ENCODE measurements at regions not wholly inside any gene's neighbourhood (a gene's known extent, or its start where the extent isn't known, plus 50 kb on each side); places are given as distances from the start of the nearest gene placed in this dataset.

DNA sequence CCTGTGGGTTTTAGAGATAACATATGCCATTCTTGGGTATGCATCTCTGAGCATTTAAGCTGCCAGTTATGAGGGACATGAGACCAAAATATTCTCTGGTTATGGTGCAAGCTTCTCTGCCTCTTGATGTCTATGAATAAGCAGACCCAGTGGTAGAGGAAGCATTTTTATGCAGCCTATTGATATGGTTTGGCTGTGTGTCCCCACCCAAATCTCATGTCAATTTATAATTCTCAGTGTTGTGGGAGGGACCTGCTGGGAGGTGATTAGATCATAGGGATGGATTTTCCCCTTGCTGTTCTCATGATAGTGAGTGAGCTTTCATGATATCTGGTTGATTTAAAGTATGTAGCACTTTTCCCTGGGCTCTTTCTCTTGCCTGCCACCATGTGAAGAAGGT, 187.2 kb downstream of the ARHGAP12 start:
- H3K9me3 ChIP-seq (ENCODE audit: control insufficient read depth, low read depth, low read length) = no peaks in the 10 kb centered on the region
- H3K9ac ChIP-seq (ENCODE audit: control insufficient read depth, extremely low read depth, insufficient read depth, low read length) = no peak overlapping the region
- no peak overlapping the region for H2AFZ ChIP-seq (ENCODE audit: control insufficient read depth, low read length)
- H3K27me3 ChIP-seq (ENCODE audit: control insufficient read depth, extremely low read depth, insufficient read depth, low read length) = no peaks in the 10 kb centered on the region
- no peak for TF ChIP-seq EZH2 (IDR thresholded peaks at IDR 0.05; ENCODE audit: low read length)
- TF ChIP-seq, protein P1, sequence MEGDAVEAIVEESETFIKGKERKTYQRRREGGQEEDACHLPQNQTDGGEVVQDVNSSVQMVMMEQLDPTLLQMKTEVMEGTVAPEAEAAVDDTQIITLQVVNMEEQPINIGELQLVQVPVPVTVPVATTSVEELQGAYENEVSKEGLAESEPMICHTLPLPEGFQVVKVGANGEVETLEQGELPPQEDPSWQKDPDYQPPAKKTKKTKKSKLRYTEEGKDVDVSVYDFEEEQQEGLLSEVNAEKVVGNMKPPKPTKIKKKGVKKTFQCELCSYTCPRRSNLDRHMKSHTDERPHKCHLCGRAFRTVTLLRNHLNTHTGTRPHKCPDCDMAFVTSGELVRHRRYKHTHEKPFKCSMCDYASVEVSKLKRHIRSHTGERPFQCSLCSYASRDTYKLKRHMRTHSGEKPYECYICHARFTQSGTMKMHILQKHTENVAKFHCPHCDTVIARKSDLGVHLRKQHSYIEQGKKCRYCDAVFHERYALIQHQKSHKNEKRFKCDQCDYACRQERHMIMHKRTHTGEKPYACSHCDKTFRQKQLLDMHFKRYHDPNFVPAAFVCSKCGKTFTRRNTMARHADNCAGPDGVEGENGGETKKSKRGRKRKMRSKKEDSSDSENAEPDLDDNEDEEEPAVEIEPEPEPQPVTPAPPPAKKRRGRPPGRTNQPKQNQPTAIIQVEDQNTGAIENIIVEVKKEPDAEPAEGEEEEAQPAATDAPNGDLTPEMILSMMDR (optimal IDR thresholded peaks at IDR 0.05 in 1 of 3, IDR thresholded peaks at IDR 0.05 in 1 of 3, conservative IDR thresholded peaks at IDR 0.05 in 1 of 3; ENCODE audit: extremely low read depth in 1 of 3, insufficient read depth in 2 of 3, low read length in 3 of 3) = no peak
- no peak for DNase-seq (ENCODE audit: low read depth, low spot score)
- H3K4me3 ChIP-seq (ENCODE audit: control insufficient read depth in 2 of 3, extremely low read depth in 1 of 3, insufficient read depth in 2 of 3, low read depth in 1 of 3, low read length in 3 of 3) = no peak overlapping the region
- no peak overlapping the region for H3K4me2 ChIP-seq (ENCODE audit: control insufficient read depth, extremely low read depth, insufficient read depth, low read depth, low read length)
- dilution Hi-C loops (cut with MboI; ENCODE audit: extremely low pct_ligation_motif_present, low sequenced_read_pairs) = no loop called here
- no peaks in the 10 kb centered on the region for H3K79me2 ChIP-seq (ENCODE audit: control insufficient read depth, insufficient read depth, low read length)
- H3K4me1 ChIP-seq (ENCODE audit: control insufficient read depth, extremely low read depth, insufficient read depth, low read length) = peaks cover 19% of the 10 kb centered on the region
- FAIRE-seq = no peak
- H3K36me3 ChIP-seq (ENCODE audit: control insufficient read depth in 2 of 2, extremely low read depth in 1 of 2, insufficient read depth in 2 of 2, low read length in 2 of 2) = no peaks in the 10 kb centered on the region
- H3K9me1 ChIP-seq (ENCODE audit: control insufficient read depth, extremely low read depth, insufficient read depth, low read length) = peaks cover 2% of the 10 kb centered on the region
- H4K20me1 ChIP-seq (ENCODE audit: control insufficient read depth, extremely low read depth, insufficient read depth, low read length) = no peaks in the 10 kb centered on the region
- H3K27ac ChIP-seq (ENCODE audit: control insufficient read depth, insufficient read depth, low read length) = no peak overlapping the region

DNA sequence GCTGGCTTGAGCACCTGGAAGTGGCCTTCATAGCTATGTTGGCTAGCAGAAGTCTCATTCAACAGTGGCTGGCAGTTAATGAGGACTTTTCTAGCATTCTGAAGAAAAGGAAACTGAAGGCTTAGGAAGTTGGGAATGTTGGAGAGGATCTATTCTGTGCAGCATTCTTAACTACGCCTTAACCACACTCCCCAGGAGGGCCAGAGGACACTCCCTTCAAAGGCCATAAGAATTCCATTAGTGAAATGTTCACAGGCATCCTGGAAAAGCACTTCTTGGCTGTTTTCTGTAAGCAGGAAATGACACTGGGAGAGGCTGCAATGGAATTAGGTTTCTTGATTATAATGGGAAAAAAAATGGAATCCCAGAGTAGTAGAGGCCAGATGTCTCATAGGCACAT, 188.9 kb downstream of the ARHGAP12 start:
- no peak for FAIRE-seq
- Histone ChIP-seq H3K9ac (ENCODE audit: control insufficient read depth, extremely low read depth, insufficient read depth, low read length) (no peak overlapping the region), H3K27ac (ENCODE audit: control insufficient read depth, insufficient read depth, low read length) (no peak overlapping the region), H3K4me1 (ENCODE audit: control insufficient read depth, extremely low read depth, insufficient read depth, low read length) (peaks cover 6% of the 10 kb centered on the region), H3K36me3 (ENCODE audit: control insufficient read depth in 2 of 2, extremely low read depth in 1 of 2, insufficient read depth in 2 of 2, low read length in 2 of 2) (no peaks in the 10 kb centered on the region), H4K20me1 (ENCODE audit: control insufficient read depth, extremely low read depth, insufficient read depth, low read length) (no peaks in the 10 kb centered on the region), H3K4me3 (ENCODE audit: control insufficient read depth in 2 of 3, extremely low read depth in 1 of 3, insufficient read depth in 2 of 3, low read depth in 1 of 3, low read length in 3 of 3) (no peak overlapping the region), H3K79me2 (ENCODE audit: control insufficient read depth, insufficient read depth, low read length) (no peaks in the 10 kb centered on the region), H3K4me2 (ENCODE audit: control insufficient read depth, extremely low read depth, insufficient read depth, low read depth, low read length) (no peak overlapping the region), H3K27me3 (ENCODE audit: control insufficient read depth, extremely low read depth, insufficient read depth, low read length) (no peaks in the 10 kb centered on the region), H3K9me1 (ENCODE audit: control insufficient read depth, extremely low read depth, insufficient read depth, low read length) (peaks cover 2% of the 10 kb centered on the region), H2AFZ (ENCODE audit: control insufficient read depth, low read length) (peak overlapping the region; percentile 21), H3K9me3 (ENCODE audit: control insufficient read depth, low read depth, low read length) (no peaks in the 10 kb centered on the region)
- no peak for TF ChIP-seq EZH2 (IDR thresholded peaks at IDR 0.05; ENCODE audit: low read length)
- TF ChIP-seq, protein P1 (optimal IDR thresholded peaks at IDR 0.05 in 1 of 3, IDR thresholded peaks at IDR 0.05 in 1 of 3, conservative IDR thresholded peaks at IDR 0.05 in 1 of 3; ENCODE audit: extremely low read depth in 1 of 3, insufficient read depth in 2 of 3, low read length in 3 of 3) = no peak
- dilution Hi-C loops (cut with MboI; ENCODE audit: extremely low pct_ligation_motif_present, low sequenced_read_pairs) = no loop called here
- no peak for DNase-seq (ENCODE audit: low read depth, low spot score)
